Retinal pigment epithelial cell (primary cell): ENCODE measurements at regions not wholly inside any gene's neighbourhood (a gene's known extent, or its start where the extent isn't known, plus 50 kb on each side); places are given as distances from the start of the nearest gene placed in this dataset.

Source experiments
- DNase-seq: peaks from one replicate; pipeline ENCODE4 v3.0.0-alpha.2; 2010; ENCODE audit warnings: low read depth
- H3K4me3 ChIP-seq: 2 replicates; pipeline ENCODE4 v1.5.1; 2011; ENCODE audit warnings: mild to moderate bottlenecking, low read length, control low read depth, moderate library complexity
- TF ChIP-seq, protein P1 (sequence below): conservative IDR thresholded peaks from 2 replicates; pipeline ENCODE4 v1.5.1; 2011; ENCODE audit warnings: low read depth, low read length, control low read depth, inconsistent platforms

DNA sequence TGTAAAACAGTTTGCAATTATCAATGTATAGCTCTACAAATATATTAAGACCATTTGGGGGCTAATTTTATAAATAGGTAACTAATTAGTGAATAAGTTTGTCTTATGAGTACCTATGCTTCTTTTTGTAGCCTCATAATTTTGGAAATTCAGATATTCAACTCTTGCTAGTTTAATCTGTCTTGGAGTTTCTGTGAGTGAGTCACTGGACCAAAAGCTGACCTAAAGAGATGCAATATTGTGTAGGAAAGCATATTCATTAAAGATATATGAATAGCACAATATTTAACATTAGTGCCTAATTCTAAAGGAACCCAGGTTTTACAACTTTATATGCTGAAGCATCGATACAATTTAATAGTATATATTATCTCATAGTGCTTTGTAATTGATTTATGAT is 161.3 kb upstream of the PCDH18 start:
- DNase-seq = no peak
- H3K4me3 ChIP-seq = no peak overlapping the region
- TF ChIP-seq, protein P1, sequence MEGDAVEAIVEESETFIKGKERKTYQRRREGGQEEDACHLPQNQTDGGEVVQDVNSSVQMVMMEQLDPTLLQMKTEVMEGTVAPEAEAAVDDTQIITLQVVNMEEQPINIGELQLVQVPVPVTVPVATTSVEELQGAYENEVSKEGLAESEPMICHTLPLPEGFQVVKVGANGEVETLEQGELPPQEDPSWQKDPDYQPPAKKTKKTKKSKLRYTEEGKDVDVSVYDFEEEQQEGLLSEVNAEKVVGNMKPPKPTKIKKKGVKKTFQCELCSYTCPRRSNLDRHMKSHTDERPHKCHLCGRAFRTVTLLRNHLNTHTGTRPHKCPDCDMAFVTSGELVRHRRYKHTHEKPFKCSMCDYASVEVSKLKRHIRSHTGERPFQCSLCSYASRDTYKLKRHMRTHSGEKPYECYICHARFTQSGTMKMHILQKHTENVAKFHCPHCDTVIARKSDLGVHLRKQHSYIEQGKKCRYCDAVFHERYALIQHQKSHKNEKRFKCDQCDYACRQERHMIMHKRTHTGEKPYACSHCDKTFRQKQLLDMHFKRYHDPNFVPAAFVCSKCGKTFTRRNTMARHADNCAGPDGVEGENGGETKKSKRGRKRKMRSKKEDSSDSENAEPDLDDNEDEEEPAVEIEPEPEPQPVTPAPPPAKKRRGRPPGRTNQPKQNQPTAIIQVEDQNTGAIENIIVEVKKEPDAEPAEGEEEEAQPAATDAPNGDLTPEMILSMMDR = no peak

DNA sequence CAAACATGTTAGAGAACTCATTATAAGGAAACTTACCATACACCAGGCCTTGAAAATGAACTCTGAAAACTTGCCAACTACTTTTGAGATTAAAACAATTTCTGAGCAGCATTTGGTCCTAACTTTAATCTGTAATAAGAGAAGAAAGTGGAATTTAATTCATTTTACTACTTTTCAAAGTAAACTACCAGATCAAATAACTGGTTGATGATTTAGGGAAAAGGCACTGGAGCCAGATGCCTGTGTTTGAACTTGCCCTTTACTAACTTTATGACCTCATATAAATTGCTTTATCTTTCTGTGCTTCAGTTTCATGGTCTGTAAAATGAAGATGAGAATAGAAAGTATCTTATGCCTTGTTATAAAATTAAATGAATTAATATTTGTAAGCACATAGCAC is 159.9 kb upstream of the PCDH18 start:
- peak; percentile 22 for DNase-seq
- TF ChIP-seq, protein P1 = no peak
- H3K4me3 ChIP-seq = no peak overlapping the region

DNA sequence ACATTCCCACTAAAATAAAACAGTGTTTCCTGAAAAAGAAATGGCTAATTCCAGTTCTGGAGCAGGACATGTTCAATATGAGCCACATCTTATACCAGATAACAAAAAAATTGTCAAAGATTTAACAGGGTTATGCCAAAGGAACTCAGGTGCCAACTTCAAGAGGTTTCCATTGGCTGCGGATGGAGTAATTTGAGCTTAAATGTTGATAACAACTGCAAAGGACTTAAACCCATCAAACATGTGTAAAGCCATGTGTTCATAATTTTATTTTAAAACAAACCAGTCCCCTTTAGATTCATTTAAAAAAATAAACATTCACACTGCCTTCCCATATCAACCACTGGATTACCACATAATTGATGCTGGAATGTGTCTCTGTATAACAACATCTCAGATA is 156.4 kb upstream of the PCDH18 start:
- no peak overlapping the region for H3K4me3 ChIP-seq
- TF ChIP-seq, protein P1 = no peak
- no peak for DNase-seq

DNA sequence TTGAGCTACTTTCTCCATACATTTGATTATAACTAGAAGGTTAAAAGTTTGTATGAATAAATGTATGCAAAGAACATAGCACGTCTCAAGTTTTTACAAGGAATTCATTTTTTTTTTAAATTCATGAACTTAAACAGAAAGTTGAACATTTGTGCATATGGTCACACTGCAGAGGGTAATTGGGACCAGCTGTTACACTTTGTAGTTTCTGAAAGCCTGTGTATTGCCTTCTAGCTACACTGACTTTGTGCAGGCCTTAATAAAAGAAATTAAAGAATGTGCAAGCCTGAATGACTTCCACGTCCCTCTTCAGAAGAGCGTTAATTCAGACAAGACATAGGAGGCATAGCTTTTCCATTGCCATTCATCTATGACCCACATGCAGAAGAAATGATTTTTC is 153.1 kb upstream of the PCDH18 start:
- no peak for DNase-seq
- no peak overlapping the region for H3K4me3 ChIP-seq
- TF ChIP-seq, protein P1 = no peak

DNA sequence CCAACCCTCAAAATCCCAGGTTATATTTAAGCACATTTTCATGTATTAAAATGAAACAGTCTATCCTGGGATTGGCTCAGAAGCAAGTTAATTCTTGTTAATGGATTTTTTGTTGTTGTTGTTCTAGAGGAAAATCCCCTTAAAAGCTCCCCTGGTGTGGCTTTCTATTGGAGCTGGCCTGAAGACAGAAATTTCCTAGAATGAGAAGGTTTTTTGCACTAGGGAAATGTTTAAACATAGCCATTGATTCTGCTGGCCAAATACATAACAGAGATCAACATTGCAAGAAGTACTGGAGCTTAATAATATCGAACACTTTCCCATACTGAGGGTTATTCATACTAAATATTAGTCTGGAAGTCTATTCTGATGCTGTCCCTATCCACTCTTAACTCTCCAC is 148.8 kb upstream of the PCDH18 start:
- TF ChIP-seq, protein P1 = no peak
- DNase-seq = no peak
- no peak overlapping the region for H3K4me3 ChIP-seq

DNA sequence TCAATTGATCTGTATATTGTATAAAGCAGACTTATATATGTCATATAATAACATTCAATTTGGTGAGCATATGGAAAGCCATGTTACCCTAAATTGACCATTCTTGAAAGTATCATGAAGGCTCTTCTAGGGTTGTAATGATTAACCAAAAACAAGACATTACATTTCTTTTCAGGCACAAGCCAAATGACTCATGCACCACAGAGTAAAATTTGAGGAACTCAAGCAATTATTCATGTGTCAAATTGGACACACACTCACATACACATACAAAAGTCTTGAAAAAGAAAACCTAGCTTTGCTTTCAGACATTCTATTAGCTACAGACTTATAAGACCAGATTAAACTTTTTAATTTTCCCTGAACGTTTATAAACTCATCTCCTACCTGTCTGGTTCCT is 146.5 kb upstream of the PCDH18 start:
- H3K4me3 ChIP-seq = no peak overlapping the region
- DNase-seq = no peak
- TF ChIP-seq, protein P1 = no peak

DNA sequence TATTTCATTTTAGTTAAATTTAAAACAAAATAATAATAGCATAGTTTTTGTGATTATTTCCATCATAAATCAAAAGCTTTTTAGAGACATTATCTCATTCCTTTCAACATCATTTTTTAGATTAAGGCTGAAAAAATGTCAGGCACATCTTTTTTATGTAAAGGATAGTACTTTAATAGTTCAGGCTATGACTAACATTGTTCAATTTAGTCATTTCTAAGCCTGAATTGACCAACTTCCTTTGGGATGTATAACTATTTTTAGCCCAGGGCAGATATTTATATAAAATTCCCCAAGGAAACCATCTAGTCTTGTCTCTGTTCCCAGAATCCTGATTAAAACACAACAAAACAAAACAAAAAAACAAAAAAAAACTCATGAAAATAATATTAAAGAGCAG is 145.6 kb upstream of the PCDH18 start:
- TF ChIP-seq, protein P1 = no peak
- no peak for DNase-seq
- no peak overlapping the region for H3K4me3 ChIP-seq
